GM23338 (cell line): ENCODE measurements at regions not wholly inside any gene's neighbourhood (a gene's known extent, or its start where the extent isn't known, plus 50 kb on each side); places are given as distances from the start of the nearest gene placed in this dataset.

Source experiments
- ATAC-seq: fragments of 200-7000 bp; cut with Tn5 transposase; 3 replicates; pipeline ENCODE4 v1.9.1; 2020
- DNase-seq: peaks from one replicate; pipeline ENCODE4 v3.0.0-alpha.2; 2015; ENCODE audit warnings: low spot score
- H2AFZ ChIP-seq: fragments of 200-600 bp; sonication (generic); 2 replicates; pipeline ENCODE4 v1.8.0; 2016; ENCODE audit warnings: antibody characterized with exemption, mild to moderate bottlenecking, moderate library complexity
- H3F3A ChIP-seq: fragments of 200-600 bp; sonication (generic); replicated peaks from 2 replicates; pipeline ENCODE4 v1.8.0; 2017; ENCODE audit warnings: antibody characterized with exemption, mixed run types, low read depth
- H3K27ac ChIP-seq: fragments of 200-600 bp; sonication (generic); 2 replicates; pipeline ENCODE4 v1.6.1; 2016; ENCODE audit warnings: low read depth
- H3K27me3 ChIP-seq: fragments of 200-600 bp; sonication (generic); 2 replicates; pipeline ENCODE4 v1.8.0; 2016; ENCODE audit warnings: mild to moderate bottlenecking, mixed run types, moderate library complexity; ENCODE audit not compliant: insufficient read depth
- H3K36me3 ChIP-seq: fragments of 200-600 bp; sonication (generic); 2 replicates; pipeline ENCODE4 v1.8.0; 2016; ENCODE audit warnings: mild to moderate bottlenecking; ENCODE audit not compliant: insufficient read depth
- H3K4me1 ChIP-seq: fragments of 200-600 bp; sonication (generic); 2 replicates; pipeline ENCODE4 v1.8.0; 2016; ENCODE audit warnings: mild to moderate bottlenecking, moderate library complexity; ENCODE audit not compliant: insufficient read depth
- H3K4me2 ChIP-seq: fragments of 200-600 bp; sonication (generic); 2 replicates; pipeline ENCODE4 v1.7.1; 2017; ENCODE audit warnings: mixed run types
- H3K4me3 ChIP-seq: fragments of 200-600 bp; sonication (generic); 2 replicates; pipeline ENCODE4 v1.6.1; 2016; ENCODE audit warnings: mixed run types
- H3K79me2 ChIP-seq: fragments of 200-600 bp; sonication (generic); replicated peaks from 2 replicates; pipeline ENCODE4 v1.8.0; 2017; ENCODE audit warnings: mild to moderate bottlenecking; ENCODE audit not compliant: insufficient read depth
- H3K9me2 ChIP-seq: fragments of 200-600 bp; sonication (generic); 2 replicates; pipeline ENCODE4 v1.8.0; 2017; ENCODE audit not compliant: insufficient read depth
- H4K20me1 ChIP-seq: fragments of 200-600 bp; sonication (generic); replicated peaks from 2 replicates; pipeline ENCODE4 v1.8.0; 2017; ENCODE audit warnings: mild to moderate bottlenecking; ENCODE audit not compliant: insufficient read depth
- H3K27ac Mint-ChIP-seq: 2 replicates; pipeline ENCODE4 v1.8.0; 2020; ENCODE audit warnings: inconsistent platforms, mild to moderate bottlenecking, moderate library complexity, mixed read lengths
- H3K27me3 Mint-ChIP-seq: 3 replicates; pipeline ENCODE4 v1.8.0; 2022; ENCODE audit warnings: low read depth, mild to moderate bottlenecking, moderate library complexity, mixed read lengths, inconsistent platforms; ENCODE audit not compliant: insufficient read depth, poor library complexity
- H3K36me3 Mint-ChIP-seq: 3 replicates; pipeline ENCODE4 v1.8.0; 2021; ENCODE audit warnings: low read depth, mild to moderate bottlenecking, inconsistent platforms, moderate library complexity, mixed read lengths
- H3K4me1 Mint-ChIP-seq: 3 replicates; pipeline ENCODE4 v1.8.0; 2020; ENCODE audit warnings: mild to moderate bottlenecking, inconsistent platforms, mixed read lengths
- H3K4me3 Mint-ChIP-seq: 3 replicates; pipeline ENCODE4 v1.8.0; 2021; ENCODE audit warnings: moderate library complexity, mild to moderate bottlenecking, inconsistent platforms, mixed read lengths
- H3K9me3 Mint-ChIP-seq: 3 replicates; pipeline ENCODE4 v1.8.0; 2020; ENCODE audit warnings: moderate library complexity, mild to moderate bottlenecking, inconsistent platforms, mixed read lengths
- JUNB ChIP-seq: IDR thresholded peaks from one replicate; pipeline ENCODE4 v1.6.1; 2016; ENCODE audit warnings: antibody characterized with exemption; ENCODE audit not compliant: unreplicated experiment
- NANOG ChIP-seq: IDR thresholded peaks from 2 replicates; pipeline ENCODE4 v1.6.1; 2016; ENCODE audit warnings: antibody characterized with exemption, borderline replicate concordance
- STAT1 ChIP-seq: IDR thresholded peaks from one replicate; pipeline ENCODE4 v1.6.1; 2016; ENCODE audit warnings: antibody characterized with exemption; ENCODE audit not compliant: unreplicated experiment
- ZNF114 ChIP-seq: fragments of 250-450 bp; sonication (Bioruptor Pico); IDR thresholded peaks from 2 replicates; pipeline ENCODE4 v1.5.0; 2020; ENCODE audit warnings: mild to moderate bottlenecking, moderate library complexity
- ZNF331 ChIP-seq: fragments of 250-450 bp; sonication (Bioruptor Pico); IDR thresholded peaks from 2 replicates; pipeline ENCODE4 v1.5.0; 2020; ENCODE audit warnings: low read depth, mild to moderate bottlenecking, moderate library complexity
- TF ChIP-seq, protein P1 (sequence below): IDR thresholded peaks from one replicate; pipeline ENCODE4 v1.6.1; 2018; ENCODE audit warnings: antibody characterized with exemption; ENCODE audit not compliant: unreplicated experiment
- TF ChIP-seq, protein P2 (sequence below), 2 experiments: fragments of 200-600 bp in 1 of 2; sonication (generic) in 1 of 2; conservative IDR thresholded peaks; 2 replicates each; pipeline versions ENCODE4 v1.5.1 to v1.6.1; 2016 to 2017; ENCODE audit warnings: antibody characterized with exemption in 2 of 2, low read depth in 2 of 2, mild to moderate bottlenecking in 2 of 2, moderate library complexity in 1 of 2

DNA sequence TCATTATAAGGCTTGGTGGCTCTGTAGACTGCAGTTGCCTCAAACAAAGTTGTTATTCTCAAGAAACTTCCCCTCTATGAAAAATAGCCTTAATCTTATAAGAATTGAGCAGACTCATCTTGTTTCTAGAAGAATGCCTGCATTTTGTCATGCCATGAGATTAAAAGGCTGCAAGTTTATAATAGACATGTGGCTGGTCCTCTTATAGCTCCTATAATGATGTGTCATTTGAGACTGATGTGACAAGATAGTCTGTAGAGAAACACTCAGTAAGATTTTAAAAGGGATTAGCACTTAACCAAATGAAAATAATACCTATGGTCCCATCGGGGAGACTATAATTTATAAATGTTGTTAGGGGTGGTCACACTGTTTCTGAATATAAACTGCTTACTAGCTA is 312.5 kb downstream of the OXSM start:
- H3K9me3 Mint-ChIP-seq, result peaks cover 12% of the 10 kb centered on the region

DNA sequence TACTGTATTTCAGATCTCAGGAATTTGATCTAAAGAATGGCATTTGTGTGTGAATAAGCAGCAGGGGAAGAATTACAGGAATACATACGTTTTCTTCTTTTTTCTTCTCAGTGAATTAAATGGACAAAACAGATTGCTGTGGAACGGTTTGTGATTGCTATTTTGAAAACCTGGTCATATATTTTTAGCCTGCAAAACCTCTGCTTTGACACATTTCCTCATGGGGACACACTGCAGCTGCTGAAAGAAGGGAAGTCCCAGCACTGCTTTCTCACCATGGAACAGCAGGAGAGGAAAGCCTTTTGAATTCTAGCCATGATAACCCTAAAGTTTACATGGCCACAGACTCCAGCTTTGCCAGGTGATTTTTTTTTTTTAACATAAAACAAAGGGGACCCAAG is 315.0 kb downstream of the OXSM start:
- DNase-seq, result no peak
- Mint-ChIP-seq H3K4me1 (peaks cover 17% of the 10 kb centered on the region; the same call in 2 of the 3 replicates), H3K27ac (no peak overlapping the region), H3K27me3 (no peaks in the 10 kb centered on the region), H3K9me3 (no peaks in the 10 kb centered on the region), H3K4me3 (no peak overlapping the region), H3K36me3 (no peaks in the 10 kb centered on the region; the same call in 2 of the 3 replicates)
- peak; percentile 33; the same call in 2 of the 3 replicates for ATAC-seq
- TF ChIP-seq JUNB, result no peak
- TF ChIP-seq STAT1, result no peak
- TF ChIP-seq, protein P1, sequence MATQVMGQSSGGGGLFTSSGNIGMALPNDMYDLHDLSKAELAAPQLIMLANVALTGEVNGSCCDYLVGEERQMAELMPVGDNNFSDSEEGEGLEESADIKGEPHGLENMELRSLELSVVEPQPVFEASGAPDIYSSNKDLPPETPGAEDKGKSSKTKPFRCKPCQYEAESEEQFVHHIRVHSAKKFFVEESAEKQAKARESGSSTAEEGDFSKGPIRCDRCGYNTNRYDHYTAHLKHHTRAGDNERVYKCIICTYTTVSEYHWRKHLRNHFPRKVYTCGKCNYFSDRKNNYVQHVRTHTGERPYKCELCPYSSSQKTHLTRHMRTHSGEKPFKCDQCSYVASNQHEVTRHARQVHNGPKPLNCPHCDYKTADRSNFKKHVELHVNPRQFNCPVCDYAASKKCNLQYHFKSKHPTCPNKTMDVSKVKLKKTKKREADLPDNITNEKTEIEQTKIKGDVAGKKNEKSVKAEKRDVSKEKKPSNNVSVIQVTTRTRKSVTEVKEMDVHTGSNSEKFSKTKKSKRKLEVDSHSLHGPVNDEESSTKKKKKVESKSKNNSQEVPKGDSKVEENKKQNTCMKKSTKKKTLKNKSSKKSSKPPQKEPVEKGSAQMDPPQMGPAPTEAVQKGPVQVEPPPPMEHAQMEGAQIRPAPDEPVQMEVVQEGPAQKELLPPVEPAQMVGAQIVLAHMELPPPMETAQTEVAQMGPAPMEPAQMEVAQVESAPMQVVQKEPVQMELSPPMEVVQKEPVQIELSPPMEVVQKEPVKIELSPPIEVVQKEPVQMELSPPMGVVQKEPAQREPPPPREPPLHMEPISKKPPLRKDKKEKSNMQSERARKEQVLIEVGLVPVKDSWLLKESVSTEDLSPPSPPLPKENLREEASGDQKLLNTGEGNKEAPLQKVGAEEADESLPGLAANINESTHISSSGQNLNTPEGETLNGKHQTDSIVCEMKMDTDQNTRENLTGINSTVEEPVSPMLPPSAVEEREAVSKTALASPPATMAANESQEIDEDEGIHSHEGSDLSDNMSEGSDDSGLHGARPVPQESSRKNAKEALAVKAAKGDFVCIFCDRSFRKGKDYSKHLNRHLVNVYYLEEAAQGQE, result no peak
- no peak for TF ChIP-seq ZNF331
- TF ChIP-seq, protein P2, sequence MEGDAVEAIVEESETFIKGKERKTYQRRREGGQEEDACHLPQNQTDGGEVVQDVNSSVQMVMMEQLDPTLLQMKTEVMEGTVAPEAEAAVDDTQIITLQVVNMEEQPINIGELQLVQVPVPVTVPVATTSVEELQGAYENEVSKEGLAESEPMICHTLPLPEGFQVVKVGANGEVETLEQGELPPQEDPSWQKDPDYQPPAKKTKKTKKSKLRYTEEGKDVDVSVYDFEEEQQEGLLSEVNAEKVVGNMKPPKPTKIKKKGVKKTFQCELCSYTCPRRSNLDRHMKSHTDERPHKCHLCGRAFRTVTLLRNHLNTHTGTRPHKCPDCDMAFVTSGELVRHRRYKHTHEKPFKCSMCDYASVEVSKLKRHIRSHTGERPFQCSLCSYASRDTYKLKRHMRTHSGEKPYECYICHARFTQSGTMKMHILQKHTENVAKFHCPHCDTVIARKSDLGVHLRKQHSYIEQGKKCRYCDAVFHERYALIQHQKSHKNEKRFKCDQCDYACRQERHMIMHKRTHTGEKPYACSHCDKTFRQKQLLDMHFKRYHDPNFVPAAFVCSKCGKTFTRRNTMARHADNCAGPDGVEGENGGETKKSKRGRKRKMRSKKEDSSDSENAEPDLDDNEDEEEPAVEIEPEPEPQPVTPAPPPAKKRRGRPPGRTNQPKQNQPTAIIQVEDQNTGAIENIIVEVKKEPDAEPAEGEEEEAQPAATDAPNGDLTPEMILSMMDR (conservative IDR thresholded peaks at IDR 0.05; ENCODE audit: low read depth in 2 of 2), result no peak
- H4K20me1 ChIP-seq, result no peaks in the 10 kb centered on the region
- no peak overlapping the region for H3K4me2 ChIP-seq
- H3F3A ChIP-seq, result no peaks in the 10 kb centered on the region
- H3K79me2 ChIP-seq, result no peaks in the 10 kb centered on the region
- H3K27ac ChIP-seq, result no peak overlapping the region
- H3K27me3 ChIP-seq, result no peaks in the 10 kb centered on the region
- H2AFZ ChIP-seq, result no peak overlapping the region
- no peak overlapping the region for H3K4me3 ChIP-seq
- H3K9me2 ChIP-seq, result no peaks in the 10 kb centered on the region; the same call in 1 of the 2 replicates
- H3K4me1 ChIP-seq, result peaks cover 3% of the 10 kb centered on the region; the same call in 1 of the 2 replicates
- no peaks in the 10 kb centered on the region for H3K36me3 ChIP-seq

More for the DNA sequence above, 312.5 kb downstream of the OXSM start:
- H3F3A ChIP-seq, result no peaks in the 10 kb centered on the region
- no peaks in the 10 kb centered on the region for H3K79me2 ChIP-seq
- H3K4me3 ChIP-seq, result no peak overlapping the region
- H3K36me3 ChIP-seq, result no peaks in the 10 kb centered on the region
- H3K27ac Mint-ChIP-seq, result no peak overlapping the region
- no peaks in the 10 kb centered on the region for H3K27me3 ChIP-seq
- no peak overlapping the region for H3K27ac ChIP-seq
- TF ChIP-seq, protein P2 (conservative IDR thresholded peaks at IDR 0.05; ENCODE audit: low read depth in 2 of 2), result no peak
- TF ChIP-seq ZNF114 (no peak), NANOG (no peak)
- TF ChIP-seq, protein P1, result no peak
- no peak overlapping the region for H3K4me3 Mint-ChIP-seq
- peaks cover 12% of the 10 kb centered on the region for H3K36me3 Mint-ChIP-seq
- H3K4me2 ChIP-seq, result no peak overlapping the region
- H3K27me3 Mint-ChIP-seq, result no peaks in the 10 kb centered on the region
- H2AFZ ChIP-seq, result no peak overlapping the region
- no peak for ATAC-seq
- H3K4me1 Mint-ChIP-seq, result peaks cover 17% of the 10 kb centered on the region; the same call in 2 of the 3 replicates
- H3K9me2 ChIP-seq, result no peaks in the 10 kb centered on the region; the same call in 1 of the 2 replicates
- H4K20me1 ChIP-seq, result no peaks in the 10 kb centered on the region
- peaks cover 3% of the 10 kb centered on the region; the same call in 1 of the 2 replicates for H3K4me1 ChIP-seq
- no peak for DNase-seq
